Activated CD4-positive, alpha-beta T cell treated with anti-CD3 and anti-CD28 coated beads for 36 hours (primary cell): ENCODE measurements at regions not wholly inside any gene's neighbourhood (a gene's known extent, or its start where the extent isn't known, plus 50 kb on each side); places are given as distances from the start of the nearest gene placed in this dataset.

Source experiments
- ATAC-seq: fragments of 200-7000 bp; cut with Tn5 transposase; one replicate; pipeline ENCODE4 v1.10.0; 2021; ENCODE audit warnings: mild to moderate bottlenecking, moderate library complexity
- CTCF ChIA-PET: fragments of 350-600 bp; sonication (Branson Sonifier 250); formaldehyde crosslinking; loops from one replicate; lab custom pipeline; 2021; ENCODE audit warnings: antibody characterized with exemption; lab: Charles Lee
- POLR2A ChIA-PET: fragments of 350-600 bp; sonication (Branson Sonifier 250); formaldehyde crosslinking; loops from one replicate; lab custom pipeline; 2021; ENCODE audit warnings: antibody characterized with exemption, inconsistent platforms; lab: Charles Lee
- DNase-seq: peaks from one replicate; pipeline ENCODE4 v3.0.0-alpha.2; 2020
- H3K27ac Mint-ChIP-seq: one replicate; pipeline ENCODE4 v1.8.0; 2021; ENCODE audit warnings: mixed read lengths
- H3K27me3 Mint-ChIP-seq: one replicate; pipeline ENCODE4 v1.8.0; 2021; ENCODE audit warnings: mixed read lengths
- H3K36me3 Mint-ChIP-seq: one replicate; pipeline ENCODE4 v1.8.0; 2021; ENCODE audit warnings: low read depth, mixed read lengths
- H3K4me1 Mint-ChIP-seq: one replicate; pipeline ENCODE4 v1.8.0; 2021; ENCODE audit warnings: mixed read lengths
- H3K4me3 Mint-ChIP-seq: one replicate; pipeline ENCODE4 v1.8.0; 2021; ENCODE audit warnings: mild to moderate bottlenecking, moderate library complexity, mixed read lengths
- H3K9me3 Mint-ChIP-seq: one replicate; pipeline ENCODE4 v1.8.0; 2021; ENCODE audit warnings: low read depth, mixed read lengths
- intact Hi-C, 2 experiments: fragments of 100-400 bp; cut with DNase I in 1 of 2; cut with micrococcal nuclease in 1 of 2; formaldehyde crosslinking; loops; one replicate each; pipeline versions ENCODE4 v1.14.2 to v1.15.1; 2022 to 2024; cut with DNase I, micrococcal nuclease

DNA sequence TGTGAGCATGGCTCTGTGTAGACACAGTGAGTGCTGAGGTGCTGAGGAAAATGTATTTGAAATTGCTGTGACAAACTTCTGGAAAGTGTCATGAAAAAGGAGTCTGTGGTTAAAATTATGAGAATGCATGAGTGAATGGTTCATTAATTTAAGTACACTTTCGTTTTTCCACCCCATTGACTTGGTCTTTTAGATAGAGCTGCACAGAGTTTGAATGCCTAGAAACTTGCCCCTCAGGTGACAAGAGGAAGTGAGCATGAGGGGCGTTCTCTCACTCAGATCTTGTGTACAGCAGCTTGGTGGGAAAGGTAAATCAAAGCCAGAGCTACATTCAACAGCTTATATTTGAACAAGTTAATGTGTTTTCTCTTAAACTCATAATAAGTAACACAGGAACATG lies 296.8 kb downstream of the WDR72 start:
- ATAC-seq (no peak), DNase-seq (no peak)
- Mint-ChIP-seq H3K4me3 (no peak overlapping the region), H3K36me3 (no peaks in the 10 kb centered on the region), H3K27me3 (no peaks in the 10 kb centered on the region), H3K4me1 (no peaks in the 10 kb centered on the region), H3K9me3 (no peaks in the 10 kb centered on the region), H3K27ac (no peak overlapping the region)
- CTCF ChIA-PET: no interaction called here
- intact Hi-C loops: no loop called here
- POLR2A ChIA-PET: no interaction called here

DNA sequence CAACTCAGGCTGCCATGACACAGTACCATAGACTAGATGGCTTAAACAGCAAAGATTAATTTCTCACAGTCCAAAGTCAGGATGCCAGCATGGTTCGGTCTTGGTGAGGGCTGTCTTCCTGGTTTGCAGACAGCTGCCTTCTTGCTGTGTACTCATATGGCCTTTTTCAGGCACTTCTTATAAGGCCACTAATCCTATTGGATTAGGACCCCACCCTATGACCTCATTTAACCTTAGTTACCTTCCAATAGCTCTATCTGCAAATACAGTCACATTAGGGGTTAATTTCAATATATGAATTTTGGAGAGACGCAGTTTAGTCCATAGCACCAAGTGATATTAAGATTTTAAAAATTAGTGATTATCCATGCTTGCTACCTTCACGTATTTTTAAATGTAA lies 297.8 kb downstream of the WDR72 start:
- no peak overlapping the region for H3K4me3 Mint-ChIP-seq

DNA sequence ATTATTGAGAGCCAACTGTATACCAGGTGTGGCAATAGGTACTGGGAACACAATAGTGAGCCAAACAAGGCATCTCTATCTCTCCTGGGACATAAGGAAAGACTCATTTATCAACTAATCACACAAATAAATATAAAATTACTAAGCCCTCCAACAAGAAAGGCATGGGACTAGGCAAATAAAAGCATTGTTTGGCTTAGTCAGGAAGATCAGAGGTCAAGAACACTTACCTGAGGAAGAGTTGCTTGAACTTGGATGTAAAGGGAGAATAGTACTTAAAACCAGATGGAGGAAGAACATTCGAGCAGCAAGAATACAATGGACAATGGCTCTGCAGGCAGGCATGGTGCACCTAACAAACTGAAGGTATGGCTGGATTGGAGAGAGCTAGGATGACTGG lies 300.7 kb downstream of the WDR72 start:
- ATAC-seq (no peak), DNase-seq (no peak)
- no peaks in the 10 kb centered on the region for H3K36me3 Mint-ChIP-seq
- no peaks in the 10 kb centered on the region for H3K4me1 Mint-ChIP-seq
- H3K9me3 Mint-ChIP-seq: no peaks in the 10 kb centered on the region
- CTCF ChIA-PET: no interaction called here
- H3K27me3 Mint-ChIP-seq: no peaks in the 10 kb centered on the region
- no peak overlapping the region for H3K4me3 Mint-ChIP-seq
- intact Hi-C loops: no loop called here
- POLR2A ChIA-PET: no interaction called here
- H3K27ac Mint-ChIP-seq: no peak overlapping the region

More for the DNA sequence above, 297.8 kb downstream of the WDR72 start:
- Mint-ChIP-seq H3K36me3 (no peaks in the 10 kb centered on the region), H3K27me3 (no peaks in the 10 kb centered on the region), H3K9me3 (no peaks in the 10 kb centered on the region), H3K4me1 (no peaks in the 10 kb centered on the region), H3K27ac (no peak overlapping the region)
- CTCF ChIA-PET: no interaction called here
- ATAC-seq (no peak), DNase-seq (no peak)
- POLR2A ChIA-PET: no interaction called here
- intact Hi-C loops: no loop called here

DNA sequence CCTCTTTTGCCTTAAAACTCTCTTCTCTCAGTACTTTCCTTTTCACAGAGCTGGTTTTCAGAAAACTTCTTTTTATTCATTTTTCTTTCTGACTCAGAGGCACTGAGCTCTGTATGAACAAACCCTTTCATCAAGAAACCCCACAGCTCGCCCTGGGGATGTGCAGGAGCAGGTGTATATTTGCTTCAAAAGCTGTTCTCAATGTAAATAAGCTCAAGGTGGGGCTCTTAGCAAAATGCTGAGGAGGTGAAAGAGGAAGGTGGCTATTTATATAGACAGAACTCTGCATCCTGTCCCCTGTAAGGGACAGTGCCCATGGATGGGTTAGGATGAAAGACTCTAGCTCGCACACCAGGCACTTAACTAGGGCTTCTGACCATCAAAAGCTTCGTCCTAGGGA lies 302.0 kb downstream of the WDR72 start:
- H3K27ac Mint-ChIP-seq: no peak overlapping the region
- no peaks in the 10 kb centered on the region for H3K27me3 Mint-ChIP-seq
- ChIA-PET POLR2A (no interaction called here), CTCF (no interaction called here)
- H3K4me3 Mint-ChIP-seq: no peak overlapping the region
- intact Hi-C loops: no loop called here
- ATAC-seq: no peak
- DNase-seq: no peak
- no peaks in the 10 kb centered on the region for H3K36me3 Mint-ChIP-seq
- H3K9me3 Mint-ChIP-seq: no peaks in the 10 kb centered on the region
- no peaks in the 10 kb centered on the region for H3K4me1 Mint-ChIP-seq

DNA sequence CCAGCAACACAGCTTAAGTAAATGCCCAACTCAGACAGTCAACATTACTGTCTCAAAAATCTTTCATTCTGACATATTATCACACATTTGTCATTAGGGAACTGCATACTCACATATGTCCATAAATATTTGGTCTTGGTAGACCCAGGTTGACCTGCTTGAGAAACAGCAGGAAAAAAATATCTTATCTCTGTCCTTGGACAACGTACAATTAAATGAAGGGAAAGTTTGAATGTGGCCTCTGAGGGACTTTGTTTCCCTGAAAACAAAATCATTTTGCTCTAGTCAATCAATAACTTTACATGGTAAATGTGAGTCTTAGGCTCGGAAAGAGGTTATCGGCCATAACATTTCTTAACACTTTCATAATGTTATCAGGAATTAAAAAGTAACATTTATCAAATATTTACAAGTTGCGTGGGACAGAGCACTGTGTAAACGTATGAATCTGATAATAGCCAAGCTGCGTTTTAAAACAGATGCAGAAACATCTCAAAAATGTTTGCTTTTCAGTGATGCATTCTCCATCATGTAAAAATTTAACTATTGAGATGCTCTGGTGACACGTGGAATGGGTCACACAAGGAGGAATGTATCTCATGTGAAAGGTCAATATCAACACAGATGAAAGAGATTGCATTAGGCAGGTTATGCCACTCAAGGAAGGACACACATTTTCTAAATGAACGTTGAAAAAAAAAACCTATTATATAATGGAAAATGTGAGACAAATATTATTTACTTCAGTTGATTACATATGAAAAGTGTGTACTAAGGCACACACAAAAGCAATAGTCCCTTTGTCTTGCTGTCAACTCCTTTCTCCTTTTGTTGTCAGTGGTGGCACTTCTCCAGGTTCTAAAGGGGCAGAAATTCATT lies 304.4 kb downstream of the WDR72 start:
- Mint-ChIP-seq H3K4me3 (no peak overlapping the region), H3K27me3 (no peaks in the 10 kb centered on the region), H3K9me3 (no peaks in the 10 kb centered on the region), H3K36me3 (no peaks in the 10 kb centered on the region), H3K4me1 (no peaks in the 10 kb centered on the region), H3K27ac (no peak overlapping the region)
- no peak for DNase-seq
- intact Hi-C loops: no loop called here
- ChIA-PET POLR2A (no interaction called here), CTCF (no interaction called here)
- ATAC-seq: no peak

DNA sequence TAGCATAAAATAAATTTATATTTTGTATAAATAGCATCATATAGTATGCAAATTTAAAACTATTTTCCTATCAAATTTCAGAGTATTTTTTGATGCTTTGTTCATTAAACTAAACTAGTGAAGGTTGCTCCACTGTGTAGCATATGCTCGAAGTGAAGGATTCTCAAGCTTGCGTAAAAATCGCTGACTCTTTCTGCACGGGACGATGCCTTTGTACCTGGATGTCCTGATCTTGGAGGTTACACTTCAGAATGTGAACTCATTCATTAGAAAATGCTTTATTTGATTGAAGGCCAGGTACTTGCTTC lies 305.0 kb downstream of the WDR72 start:
- Mint-ChIP-seq H3K9me3 (no peaks in the 10 kb centered on the region), H3K4me3 (no peak overlapping the region), H3K36me3 (no peaks in the 10 kb centered on the region), H3K27ac (no peak overlapping the region), H3K27me3 (no peaks in the 10 kb centered on the region), H3K4me1 (no peaks in the 10 kb centered on the region)
- intact Hi-C loops: no loop called here
- CTCF ChIA-PET: no interaction called here
- DNase-seq: no peak
- POLR2A ChIA-PET: no interaction called here
- no peak for ATAC-seq

DNA sequence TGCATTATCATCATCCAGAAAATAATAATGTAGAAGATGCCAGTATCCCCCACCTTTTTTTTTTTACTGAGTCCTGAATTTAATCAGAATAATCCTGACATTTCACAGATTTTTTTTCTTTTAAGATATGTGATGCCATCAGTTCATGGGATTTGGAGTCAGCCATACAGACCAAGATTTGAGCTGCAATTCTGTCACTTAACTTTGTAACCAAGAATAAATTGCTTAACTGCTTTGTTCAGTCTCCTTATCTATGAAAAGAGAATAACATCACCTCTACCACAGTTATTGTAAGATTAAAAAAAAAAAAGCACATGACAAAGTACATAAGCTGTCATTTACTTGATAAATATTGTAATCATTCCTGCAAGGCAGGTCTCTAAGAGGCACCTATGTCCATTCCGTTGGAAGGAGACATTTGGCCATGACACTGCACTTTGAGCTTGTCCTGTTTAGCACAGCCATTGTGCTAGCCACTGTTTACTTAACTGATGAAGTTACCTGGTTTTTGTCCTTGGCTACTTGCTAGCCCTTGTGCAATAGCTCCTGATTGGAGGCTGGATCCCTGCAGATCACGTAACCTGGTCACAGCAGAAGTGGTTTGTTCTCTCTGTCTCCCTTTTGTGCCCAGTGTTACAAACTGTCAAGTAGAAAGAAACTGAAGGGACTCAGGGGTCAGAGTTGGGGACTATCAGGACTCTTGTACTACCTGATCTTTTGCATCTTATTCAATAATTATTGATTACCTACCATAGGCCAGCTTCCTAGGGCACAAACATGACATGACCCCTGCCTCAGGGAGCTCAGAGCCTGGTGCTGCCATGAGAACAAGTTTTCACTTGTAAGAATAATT lies 306.0 kb downstream of the WDR72 start:
- DNase-seq (no peak), ATAC-seq (no peak)
- Mint-ChIP-seq H3K36me3 (no peaks in the 10 kb centered on the region), H3K4me1 (no peaks in the 10 kb centered on the region), H3K4me3 (no peak overlapping the region), H3K9me3 (no peaks in the 10 kb centered on the region), H3K27me3 (no peaks in the 10 kb centered on the region), H3K27ac (no peak overlapping the region)
- intact Hi-C loops: no loop called here
- ChIA-PET CTCF (interaction anchor here (0.6 to 1.0 kb wide), 2 partner anchors 14 to 20 kb away, joined by 3 to 4 read pairs; no protein-coding TSS in a partner anchor), POLR2A (no interaction called here)

DNA sequence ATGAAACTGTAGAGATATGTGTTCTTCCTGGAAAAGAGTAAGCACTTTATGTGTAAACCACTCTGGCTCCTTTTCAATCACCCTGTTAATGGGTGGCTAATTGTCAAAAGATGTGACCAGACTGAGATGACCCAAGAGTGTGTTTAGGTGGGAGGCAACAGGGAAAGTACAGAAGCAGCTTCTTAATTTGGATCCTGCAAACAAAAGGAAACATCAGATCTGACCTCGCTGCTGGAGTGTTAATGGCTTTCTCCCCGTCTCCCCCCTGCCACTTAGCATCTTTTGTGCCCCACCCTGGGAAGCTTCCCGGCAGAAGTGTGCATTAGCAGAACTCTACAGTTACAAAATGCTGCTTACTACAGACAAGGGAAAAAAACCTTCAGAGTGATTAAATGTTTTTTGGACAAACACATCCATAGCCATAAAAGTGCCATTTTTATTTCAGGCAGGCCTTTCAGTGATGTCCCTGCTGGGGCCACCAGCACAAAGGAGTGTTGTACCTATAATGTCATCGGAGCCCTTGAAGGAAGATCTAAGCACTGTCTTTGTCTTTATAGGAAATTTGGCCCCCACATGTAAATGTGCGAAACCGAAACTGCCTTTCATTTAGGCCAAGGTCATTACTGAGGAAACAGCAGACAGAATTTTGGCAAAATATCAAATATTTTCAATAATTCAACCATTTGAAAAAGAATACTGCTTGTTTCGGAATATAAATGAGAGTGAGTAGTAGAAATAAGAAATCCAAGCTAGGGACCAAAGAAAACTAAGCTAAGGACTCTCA lies 311.0 kb downstream of the WDR72 start:
- Mint-ChIP-seq H3K27ac (no peak overlapping the region), H3K4me3 (no peak overlapping the region), H3K9me3 (no peaks in the 10 kb centered on the region), H3K36me3 (no peaks in the 10 kb centered on the region), H3K4me1 (no peaks in the 10 kb centered on the region), H3K27me3 (no peaks in the 10 kb centered on the region)
- CTCF ChIA-PET: no interaction called here
- intact Hi-C loops: no loop called here
- DNase-seq (no peak), ATAC-seq (no peak)
- POLR2A ChIA-PET: no interaction called here

DNA sequence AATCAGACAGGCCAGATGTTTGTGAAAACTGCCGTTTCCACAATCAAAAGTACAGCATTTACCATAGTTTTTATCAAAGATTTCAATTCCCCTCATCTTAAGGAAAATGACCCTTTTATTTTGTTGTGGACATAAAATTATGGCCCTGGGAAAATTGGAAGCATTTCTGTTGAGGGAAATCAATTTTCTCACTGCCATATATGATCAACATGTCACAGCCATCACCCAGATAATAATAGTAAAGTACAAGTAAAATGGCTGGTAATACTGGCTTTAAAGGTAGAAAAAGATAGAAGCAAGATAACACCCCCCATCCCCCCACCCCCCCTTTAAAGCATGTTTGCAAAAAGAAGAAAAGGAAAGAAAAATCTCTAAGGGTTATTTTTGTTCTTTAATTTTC lies 311.7 kb downstream of the WDR72 start:
- CTCF ChIA-PET: no interaction called here
- ATAC-seq: no peak
- Mint-ChIP-seq H3K9me3 (no peaks in the 10 kb centered on the region), H3K27me3 (no peaks in the 10 kb centered on the region), H3K4me1 (no peaks in the 10 kb centered on the region), H3K4me3 (no peak overlapping the region), H3K27ac (no peak overlapping the region), H3K36me3 (no peaks in the 10 kb centered on the region)
- no peak for DNase-seq
- intact Hi-C loops: no loop called here
- POLR2A ChIA-PET: no interaction called here

DNA sequence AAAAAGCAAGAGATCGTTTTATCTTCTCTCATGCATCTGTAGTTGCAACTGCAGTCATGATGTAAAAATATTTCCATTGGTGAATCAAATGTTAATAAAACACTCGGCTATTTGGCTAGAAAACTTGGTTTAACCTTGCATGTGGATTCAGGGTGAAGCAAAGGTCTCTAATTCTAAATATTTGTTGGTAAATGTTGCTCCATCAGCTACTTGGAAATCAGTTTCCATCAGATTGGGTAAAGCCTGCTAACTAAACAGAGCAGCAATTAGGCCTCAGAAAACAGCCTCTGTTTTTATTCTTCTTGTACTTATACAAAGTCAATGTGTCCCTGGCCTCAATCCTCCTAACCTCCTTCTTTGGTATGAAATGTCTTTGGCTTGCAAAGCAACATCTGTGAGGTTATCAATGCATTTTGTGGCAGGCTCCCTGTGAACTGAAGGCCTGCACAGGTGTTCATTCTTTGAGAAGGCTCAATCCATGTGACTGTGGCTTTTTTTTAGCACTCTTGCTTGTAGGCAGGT lies 312.3 kb downstream of the WDR72 start:
- ChIA-PET POLR2A (no interaction called here), CTCF (no interaction called here)
- no peak for DNase-seq
- no peak for ATAC-seq
- no peak overlapping the region for H3K27ac Mint-ChIP-seq
- no peaks in the 10 kb centered on the region for H3K4me1 Mint-ChIP-seq
- intact Hi-C loops: no loop called here
- H3K9me3 Mint-ChIP-seq: no peaks in the 10 kb centered on the region
- H3K36me3 Mint-ChIP-seq: no peaks in the 10 kb centered on the region
- H3K4me3 Mint-ChIP-seq: no peak overlapping the region
- H3K27me3 Mint-ChIP-seq: no peaks in the 10 kb centered on the region

DNA sequence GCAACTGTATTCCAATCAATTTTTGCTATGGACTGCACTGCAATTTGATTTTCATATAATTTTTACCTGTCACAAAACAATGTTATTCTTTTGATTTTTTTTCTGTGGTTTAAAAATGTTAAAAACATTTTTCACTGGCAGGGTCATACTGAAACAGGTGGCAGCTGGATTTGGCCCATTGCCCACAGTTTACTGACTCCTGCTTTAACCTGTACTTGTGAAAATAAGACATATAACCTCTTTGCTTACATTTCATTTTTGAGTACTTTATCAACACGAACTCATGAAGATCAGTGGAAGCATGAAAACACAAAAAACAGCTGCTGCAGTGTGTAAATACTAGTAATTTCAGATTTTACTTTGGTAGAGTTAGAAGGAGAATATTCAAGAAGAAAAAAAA lies 313.1 kb downstream of the WDR72 start:
- Mint-ChIP-seq H3K27me3 (no peaks in the 10 kb centered on the region), H3K4me1 (no peaks in the 10 kb centered on the region), H3K4me3 (no peak overlapping the region), H3K36me3 (no peaks in the 10 kb centered on the region), H3K9me3 (no peaks in the 10 kb centered on the region), H3K27ac (no peak overlapping the region)
- ChIA-PET CTCF (no interaction called here), POLR2A (no interaction called here)
- intact Hi-C loops: no loop called here
- no peak for DNase-seq
- no peak for ATAC-seq
